Activated T-cell treated with anti-CD3 and anti-CD28 coated beads, Interleukin-2, amount 50 U/mL, for 48 hours (primary cell): ENCODE measurements at regions not wholly inside any gene's neighbourhood (a gene's known extent, or its start where the extent isn't known, plus 50 kb on each side); places are given as distances from the start of the nearest gene placed in this dataset.
"Not testable (repeated sequence)": the region's sequence is repeated elsewhere in the genome, so short reads cannot be mapped to it uniquely, and the experiment has no call there.

Experiments
- DNase-seq, 2 experiments: peaks; one replicate each; pipeline ENCODE4 v3.0.0-alpha.2; 2020

DNA sequence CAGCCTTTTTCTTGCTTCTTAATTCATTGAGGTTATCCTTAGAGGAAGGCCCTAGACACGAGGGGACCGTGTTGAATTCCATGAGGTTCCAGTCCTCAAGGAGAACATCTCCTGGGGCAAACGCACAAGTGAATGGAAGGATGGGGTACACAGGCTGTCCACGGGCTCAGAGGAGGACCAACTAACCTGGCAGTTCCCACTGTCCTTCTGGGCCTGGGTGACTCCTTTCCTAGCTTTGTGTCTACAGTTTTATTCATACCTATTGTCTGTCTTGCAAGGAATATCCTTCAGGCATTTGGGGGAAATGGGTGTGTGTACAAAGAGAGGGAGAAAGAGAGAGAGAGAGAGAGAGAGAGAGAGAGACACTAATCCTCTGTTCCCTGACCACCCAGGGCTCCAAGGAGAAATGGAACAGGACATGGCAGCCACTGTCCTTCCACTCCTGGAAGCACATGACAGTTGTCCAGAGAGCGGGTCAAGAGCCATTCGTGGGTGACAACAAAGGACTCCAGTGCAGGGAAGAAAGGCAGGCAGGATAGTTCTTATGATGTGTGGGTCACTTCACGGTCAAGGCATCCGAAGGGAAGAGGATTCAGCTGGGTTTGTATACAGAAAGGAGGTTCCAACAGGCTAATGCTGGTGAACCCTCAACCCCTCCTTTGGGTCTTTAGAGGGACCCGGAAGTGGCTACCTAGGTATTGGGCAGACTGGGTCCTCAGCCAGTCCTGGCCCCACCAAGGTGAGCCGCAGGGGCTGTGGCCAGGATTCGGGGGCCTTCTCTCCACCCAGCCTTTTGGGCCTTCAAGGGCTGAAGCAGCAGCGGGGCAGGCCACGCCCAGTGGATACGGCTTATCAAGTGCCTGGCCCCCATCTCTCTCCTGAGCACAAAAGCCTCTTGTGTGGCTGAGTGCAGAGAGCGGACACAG, 150.6 kb downstream of the MYCN start:
- DNase-seq = no peak

GRCh38 chr2:16089491-16089890, 149.1 kb downstream of the MYCN start:
- DNase-seq = not testable (repeated sequence)

GRCh38 chr2:16088802-16089112, 148.4 kb downstream of the MYCN start:
- DNase-seq = no peak

DNA sequence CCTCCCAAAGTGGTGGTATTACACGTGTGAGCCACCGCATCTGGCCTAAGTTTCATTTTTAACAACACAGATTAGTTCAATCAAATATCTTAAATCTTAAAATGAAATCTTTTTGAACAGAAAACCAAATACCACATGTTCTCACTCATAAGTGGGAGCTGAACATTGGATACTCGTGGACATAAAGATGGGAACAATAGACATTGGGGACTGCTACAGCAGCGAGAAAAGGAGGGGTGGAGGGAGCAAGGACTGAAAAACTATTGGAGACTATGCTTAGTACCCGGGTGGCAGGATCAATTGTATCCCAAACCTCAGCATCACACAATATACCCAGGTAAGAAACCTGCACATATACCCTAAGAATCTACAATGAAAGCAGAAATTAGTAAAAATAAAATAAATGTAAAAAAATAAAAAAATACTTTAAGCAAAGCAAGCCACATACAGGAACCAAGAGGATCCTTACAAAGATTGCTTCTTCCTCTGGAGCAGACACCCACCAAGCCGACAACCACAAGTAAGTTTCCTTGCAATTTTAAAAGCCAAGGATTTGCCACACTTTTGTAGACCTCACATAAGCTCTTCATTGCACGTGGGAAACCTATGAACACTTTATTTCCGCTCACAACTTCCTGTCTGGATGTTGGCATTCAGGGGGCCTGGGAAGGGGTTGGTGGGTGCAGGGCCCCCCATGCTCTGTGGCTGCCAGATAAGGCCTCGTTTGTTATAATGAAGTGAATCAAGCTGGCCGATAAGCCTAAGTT, 147.9 kb downstream of the MYCN start:
- DNase-seq = no peak

GRCh38 chr2:16086136-16086535, 145.8 kb downstream of the MYCN start:
- not testable (repeated sequence) for DNase-seq

DNA sequence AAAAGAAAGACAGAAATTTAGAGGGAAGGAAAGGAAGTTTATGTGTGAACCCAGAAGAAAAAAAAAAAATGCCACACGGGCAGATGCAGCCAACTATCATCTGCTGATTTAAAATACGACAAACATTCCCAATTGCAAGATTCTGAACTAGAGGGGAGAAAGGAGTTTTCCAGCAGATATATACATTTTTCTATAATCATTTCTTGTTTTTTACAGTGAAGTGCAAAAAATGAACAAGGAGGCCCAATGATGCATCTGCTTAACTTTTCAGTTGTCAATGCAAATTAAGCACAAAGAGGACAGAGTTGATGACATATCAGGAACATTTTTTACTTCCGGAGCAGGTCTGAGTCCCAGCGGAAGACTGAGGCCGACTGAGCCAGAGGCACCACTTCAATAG, 144.7 kb downstream of the MYCN start:
- no peak for DNase-seq

DNA sequence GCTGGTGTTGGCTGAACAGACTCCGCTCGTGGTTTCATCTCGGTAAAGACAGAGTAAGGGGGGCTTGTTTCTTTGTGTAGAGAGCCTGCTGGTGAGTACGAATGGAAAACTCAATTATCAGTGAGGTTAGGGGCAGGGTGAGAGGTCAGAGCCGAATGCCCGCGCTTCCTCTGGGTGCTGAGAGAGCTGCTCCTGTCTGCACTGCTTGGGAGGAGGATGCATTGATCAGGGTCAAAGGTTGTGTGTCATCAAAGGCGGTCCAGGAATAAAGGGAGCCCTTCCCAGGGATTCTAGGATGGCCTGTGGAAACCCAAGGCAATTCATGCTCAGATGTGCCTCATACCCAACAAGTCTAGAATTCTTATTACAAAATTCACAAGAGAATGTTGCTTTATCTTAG, 143.9 kb downstream of the MYCN start:
- DNase-seq = no peak

GRCh38 chr2:16082276-16082675, 141.9 kb downstream of the MYCN start:
- DNase-seq = no peak

- no peak for DNase-seq
These were observed 141.2 kb downstream of the MYCN start for GRCh38 chr2:16081316-16082200.

DNA sequence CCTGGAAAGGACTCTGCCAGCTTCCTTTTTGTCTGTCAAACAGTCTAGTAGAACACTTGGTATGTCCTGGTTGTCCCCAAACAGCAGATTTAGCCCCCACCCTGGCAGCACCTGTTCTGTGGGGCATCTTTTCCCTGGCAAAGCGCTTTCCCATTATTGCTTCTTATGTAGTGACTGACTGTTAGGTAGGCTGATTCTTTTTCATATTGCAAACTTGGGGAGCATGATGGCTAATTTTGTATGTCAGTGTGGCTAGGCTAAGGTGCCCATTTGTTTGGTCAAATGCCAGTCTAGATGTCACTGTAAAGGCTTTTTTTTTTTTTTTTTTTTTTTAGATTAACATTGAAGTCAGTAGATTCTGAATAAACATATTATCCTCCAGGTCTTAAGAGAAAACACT, 140.2 kb downstream of the MYCN start:
- no peak for DNase-seq

DNA sequence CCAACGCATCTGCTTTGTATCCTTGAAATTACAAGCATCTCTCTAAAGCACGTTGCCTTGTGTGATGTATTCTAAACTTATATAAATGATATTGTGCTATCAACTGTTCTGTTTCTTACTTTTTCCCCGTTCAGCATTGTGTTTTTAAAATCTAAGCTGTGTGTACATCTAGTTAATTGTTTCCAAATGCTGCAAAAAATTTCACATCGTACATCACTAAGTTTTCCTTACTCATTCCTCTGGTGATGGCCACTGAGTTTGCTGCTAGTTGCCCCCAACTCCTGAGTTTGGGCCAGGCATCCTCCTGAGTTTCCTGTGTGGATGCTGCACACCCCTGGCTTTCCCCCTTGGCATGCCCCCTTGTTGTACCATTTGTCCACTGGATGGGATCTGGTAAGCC, 139.7 kb downstream of the MYCN start:
- no peak for DNase-seq

GRCh38 chr2:16079637-16080036, 139.3 kb downstream of the MYCN start:
- DNase-seq = no peak

DNA sequence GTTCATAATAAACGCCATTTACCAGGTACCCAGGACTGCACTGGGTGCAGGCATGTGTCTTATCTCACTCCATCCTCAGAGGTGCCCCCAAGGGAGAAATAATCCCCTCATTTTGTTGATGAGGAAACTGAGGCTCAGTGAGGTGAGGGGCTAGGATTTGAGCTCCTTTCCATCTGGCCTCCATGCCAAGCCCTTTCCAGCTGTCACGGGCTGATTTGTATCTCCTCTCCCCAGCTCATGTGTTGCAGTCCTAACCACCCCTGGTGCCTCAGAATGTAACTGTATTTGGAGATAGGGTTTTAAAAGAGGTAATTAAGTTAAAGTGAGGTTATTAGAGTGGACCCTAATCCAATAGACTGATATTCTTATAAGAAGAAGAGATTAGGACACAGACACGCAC, 137.3 kb downstream of the MYCN start:
- no peak for DNase-seq

DNA sequence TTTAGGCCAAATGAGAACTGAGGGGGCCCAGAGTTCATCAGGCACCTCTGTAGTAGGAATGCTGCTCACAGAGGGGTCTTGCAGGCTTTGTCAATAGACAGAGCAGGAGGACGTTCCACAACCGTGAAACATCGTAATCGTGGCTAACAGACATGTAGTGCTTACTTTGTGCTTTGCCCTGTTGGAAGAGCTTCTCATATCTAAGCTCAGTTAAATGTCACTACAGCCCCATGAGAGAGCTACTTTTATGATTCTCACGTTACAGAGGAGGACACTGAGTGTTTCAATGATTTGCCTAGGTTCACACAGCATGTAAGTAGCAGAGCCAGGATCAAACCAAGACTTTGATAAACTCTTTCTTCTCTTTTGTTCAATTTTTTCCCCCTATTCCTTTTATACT, 136.6 kb downstream of the MYCN start:
- DNase-seq = no peak

- DNase-seq = no peak
These were observed 135.0 kb downstream of the MYCN start for GRCh38 chr2:16075045-16076012.

DNA sequence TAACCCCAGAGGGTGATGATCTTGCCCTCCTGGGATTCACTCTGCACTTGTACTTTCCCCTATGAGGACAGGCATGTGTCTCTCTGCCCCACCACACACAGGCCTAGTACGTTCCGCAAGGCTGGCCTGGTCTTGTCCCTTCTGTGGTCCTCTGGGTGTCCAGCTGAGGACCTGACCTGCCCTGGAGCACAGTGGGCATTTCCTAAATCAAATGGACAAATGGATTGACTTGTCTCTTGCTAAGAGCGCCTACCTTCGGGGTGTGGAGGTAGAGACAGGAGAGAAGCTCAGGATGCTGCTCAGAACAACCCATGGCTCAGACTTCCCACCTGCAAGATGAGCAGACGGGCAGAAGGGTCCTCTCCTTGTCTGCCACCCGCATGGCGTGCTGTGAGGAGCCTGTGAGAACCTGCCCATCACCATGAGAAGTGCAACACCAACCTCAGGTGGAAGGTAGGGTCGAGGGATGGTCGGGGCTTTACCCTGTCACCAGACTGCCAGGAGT, 133.6 kb downstream of the MYCN start:
- DNase-seq = no peak

GRCh38 chr2:16073471-16073870, 133.1 kb downstream of the MYCN start:
- DNase-seq = no peak

GRCh38 chr2:16072638-16073290, 132.4 kb downstream of the MYCN start:
- no peak for DNase-seq

DNA sequence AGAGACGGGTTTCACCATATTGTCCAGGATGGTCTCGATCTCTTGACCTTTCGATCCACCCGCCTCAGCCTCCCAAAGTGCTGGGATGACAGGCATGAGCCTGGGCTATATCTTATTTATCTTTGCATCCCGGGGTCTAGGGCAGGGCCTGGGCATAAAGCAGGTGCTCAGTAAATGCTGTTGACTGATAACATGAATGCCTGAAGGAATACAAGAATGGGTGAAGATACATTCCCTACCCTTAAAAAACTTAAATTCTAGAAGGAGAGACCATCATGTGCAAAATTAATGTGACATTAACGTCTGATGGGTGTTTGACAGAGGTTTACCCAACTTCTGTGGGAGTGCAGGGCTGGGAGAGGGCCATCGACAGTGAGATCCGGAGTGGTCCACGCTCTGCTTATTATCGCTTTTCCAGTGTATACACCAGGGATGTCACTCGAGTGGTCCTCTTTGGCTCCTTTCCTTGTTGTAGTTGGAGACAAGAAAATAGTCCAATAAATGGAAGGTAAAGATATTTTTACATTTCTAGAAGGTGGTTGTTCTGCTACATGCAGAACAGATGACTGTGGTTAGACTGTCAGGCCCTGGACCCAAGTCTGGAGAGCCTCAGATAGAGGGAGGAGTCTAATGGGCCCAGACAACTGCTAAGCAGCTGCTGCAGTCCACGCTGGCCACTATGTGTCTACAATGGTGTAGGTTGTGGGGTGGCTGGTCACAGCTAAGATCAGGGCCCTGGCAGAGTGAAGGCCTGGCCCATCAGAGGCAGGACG, 131.7 kb downstream of the MYCN start:
- DNase-seq = no peak
